GM19438 (cell line): ENCODE measurements at regions not wholly inside any gene's neighbourhood (a gene's known extent, or its start where the extent isn't known, plus 50 kb on each side); places are given as distances from the start of the nearest gene placed in this dataset.
"Not testable (repeated sequence)": the region's sequence is repeated elsewhere in the genome, so short reads cannot be mapped to it uniquely, and the experiment has no call there.

Experiments used
- ATAC-seq: cut with Tn5 transposase; IDR thresholded peaks from one replicate; pipeline ENCODE4 v1.9.1; 2021; ENCODE audit warnings: low read depth; ENCODE audit not compliant: unreplicated experiment

GRCh38 chr1:238787471-238787870 is 598.9 kb upstream of the CHRM3 start:
- ATAC-seq = no peak

GRCh38 chr1:238783633-238784032 is 602.7 kb upstream of the CHRM3 start:
- ATAC-seq = no peak

DNA sequence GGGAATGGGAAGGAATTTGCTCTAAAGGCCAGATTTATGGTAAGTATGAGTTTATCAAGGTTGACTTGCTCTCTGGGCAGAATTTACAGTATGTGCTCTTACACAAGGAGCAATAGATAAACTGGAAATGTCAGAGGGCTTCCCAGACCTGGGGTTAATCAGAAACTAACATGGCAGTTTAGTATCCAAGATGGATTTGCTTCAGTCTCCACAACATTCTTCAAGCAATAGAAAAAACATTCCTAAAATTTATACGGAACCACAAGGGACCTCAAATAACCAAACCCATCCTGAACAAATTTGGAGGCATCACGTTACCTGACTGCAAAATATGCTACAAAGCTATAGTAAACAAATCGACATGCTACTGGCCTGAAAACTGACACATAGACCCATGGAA is 606.7 kb upstream of the CHRM3 start:
- ATAC-seq = no peak

DNA sequence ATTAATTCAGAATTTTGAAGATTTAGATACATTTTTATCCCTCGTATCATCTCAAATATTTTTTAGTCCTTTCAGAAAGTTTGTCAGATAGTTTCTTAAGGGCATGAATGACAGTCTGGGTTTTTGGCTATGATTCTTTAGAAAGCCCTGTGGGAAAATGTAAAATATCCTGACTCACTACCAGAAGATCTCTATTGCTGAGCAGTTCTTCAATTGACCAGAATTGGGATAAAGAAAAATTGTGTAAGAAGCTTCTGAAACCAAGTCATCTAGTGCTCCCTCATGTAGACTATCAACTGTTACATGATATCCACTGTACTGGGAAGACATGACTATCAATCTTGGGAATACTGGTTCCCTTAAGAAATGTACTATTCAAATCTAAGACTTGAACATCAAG is 608.3 kb upstream of the CHRM3 start:
- ATAC-seq = no peak

DNA sequence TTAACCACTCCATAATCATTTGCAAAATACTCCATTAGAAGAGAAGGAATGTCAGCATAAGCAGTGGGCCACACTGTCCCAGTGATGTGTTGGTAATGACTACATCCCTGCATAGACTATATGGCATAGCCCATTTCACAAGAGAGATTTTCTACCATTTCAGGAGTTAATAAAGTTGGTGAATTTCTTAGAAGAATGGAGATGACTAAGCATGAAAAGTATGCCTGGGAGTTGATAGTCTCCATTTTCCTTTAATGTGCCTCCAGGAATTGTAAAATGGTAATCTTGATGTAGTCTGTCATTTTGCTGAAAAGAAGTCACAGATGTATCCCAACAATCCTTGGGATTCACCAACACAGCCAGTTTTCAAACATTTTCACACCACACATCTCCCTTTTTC is 608.8 kb upstream of the CHRM3 start:
- ATAC-seq = no peak

DNA sequence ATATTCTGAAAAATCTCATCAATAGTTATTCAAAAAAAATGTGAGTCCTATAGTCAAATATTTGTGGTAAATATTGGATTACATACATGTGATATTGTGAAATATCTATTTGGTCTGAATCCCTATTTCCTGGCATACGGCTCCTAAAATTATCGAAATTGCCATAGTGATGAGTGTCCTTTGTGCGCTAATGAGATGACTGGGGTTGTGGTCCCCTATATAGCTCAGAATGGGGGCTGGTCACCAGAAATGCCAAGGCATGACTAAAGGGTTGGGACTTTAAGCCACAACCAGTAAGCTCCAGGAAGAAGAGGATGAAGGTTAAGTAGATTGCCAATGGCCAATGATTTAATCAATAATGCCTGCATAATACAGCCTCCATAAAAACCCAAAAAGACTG is 610.2 kb upstream of the CHRM3 start:
- ATAC-seq = no peak

DNA sequence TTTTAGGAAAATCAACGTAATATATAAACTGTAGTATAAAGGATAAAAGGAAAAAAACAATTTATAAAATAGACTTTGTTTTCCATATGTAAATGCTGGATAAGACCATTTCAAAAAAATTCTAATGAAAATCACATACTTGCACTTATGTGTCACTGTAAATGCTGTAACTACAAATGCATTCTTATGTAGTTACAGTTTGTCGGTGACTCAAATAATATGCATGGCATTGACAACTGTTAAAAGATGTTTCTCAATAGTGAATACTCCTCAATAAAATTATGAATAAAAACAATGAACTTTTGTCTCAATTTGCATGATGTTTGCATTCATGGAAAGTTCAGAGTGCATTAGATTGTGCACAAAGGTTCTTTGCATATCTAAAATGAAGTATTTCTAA is 614.0 kb upstream of the CHRM3 start:
- ATAC-seq = no peak

DNA sequence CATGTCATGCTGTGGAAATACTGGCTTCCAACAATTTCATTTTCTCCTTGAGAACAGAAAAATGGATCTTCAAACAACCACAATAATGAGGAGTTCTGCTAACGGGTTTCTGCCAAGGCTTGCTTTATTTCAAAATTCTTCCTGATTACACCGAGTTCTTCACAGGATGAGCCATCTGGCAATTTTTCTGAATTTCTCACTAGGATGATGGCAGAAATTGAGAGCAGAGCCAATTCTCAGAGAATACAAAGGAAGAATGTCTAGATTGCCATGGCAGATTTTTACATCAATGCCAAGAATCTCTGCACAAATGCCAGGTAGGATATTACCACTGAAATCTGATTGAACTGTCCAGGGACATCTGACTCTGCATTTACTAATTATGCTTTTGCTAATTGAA is 619.0 kb upstream of the CHRM3 start:
- no peak for ATAC-seq

DNA sequence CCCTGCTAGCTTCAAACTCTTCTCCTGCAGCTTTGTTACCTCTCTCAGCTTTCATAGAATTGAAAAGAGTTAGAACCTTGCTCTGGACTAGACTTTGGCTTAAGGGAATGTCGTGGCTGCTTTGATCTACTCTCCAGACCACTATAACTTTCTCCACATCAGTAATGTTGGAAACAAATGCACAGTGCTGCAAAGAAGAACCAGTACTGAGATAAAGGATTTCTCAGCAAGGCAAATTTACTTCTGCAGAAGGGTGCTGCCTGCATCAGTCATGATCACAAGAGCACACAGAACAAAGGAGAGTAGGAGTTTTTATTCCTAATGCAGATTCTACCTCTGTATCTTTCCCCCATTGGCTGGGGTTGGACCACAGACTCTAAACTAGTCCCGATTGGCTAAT is 621.6 kb upstream of the CHRM3 start:
- no peak for ATAC-seq

DNA sequence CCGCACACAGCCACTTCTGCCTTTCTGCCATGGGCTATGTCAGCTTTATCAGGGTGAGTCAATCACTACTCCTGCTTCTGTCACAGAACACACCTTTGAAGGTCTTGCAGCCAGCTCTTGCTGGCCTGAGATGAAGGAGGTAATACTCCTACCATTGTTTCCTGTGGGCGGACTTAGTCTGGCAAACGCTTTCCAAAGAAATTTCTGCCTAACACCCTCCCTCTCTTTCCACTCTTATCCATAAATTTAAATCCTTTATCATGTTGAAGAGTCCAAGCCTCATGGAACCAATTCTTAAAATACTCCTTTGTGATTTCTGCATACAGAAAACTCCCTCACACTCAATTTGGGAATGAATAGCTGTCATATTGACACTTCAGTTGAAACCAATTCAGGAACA is 633.1 kb upstream of the CHRM3 start:
- no peak for ATAC-seq

- no peak for ATAC-seq
Observed at GRCh38 chr1:238752327-238752726, 634.0 kb upstream of the CHRM3 start.

DNA sequence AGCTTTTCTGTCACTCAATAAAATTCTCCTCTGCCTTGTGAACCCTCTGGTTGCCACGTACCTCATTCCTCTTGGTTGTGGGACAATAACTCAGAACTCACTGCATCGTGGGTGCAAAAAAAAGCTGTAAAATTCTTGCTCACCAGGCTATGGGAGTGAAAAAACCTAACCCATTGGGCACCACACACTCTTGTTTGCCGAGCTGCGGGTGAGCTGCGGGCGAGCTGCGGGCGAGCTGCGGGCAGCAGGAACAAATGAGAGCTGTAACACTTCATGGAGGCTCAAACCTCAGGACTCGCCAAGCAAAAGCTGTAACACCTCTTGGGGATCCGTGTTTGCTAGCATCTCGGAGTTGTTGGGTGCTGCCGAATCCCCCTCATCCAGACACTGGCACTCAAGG is 641.3 kb upstream of the CHRM3 start:
- ATAC-seq = no peak

- ATAC-seq = no peak
Observed at GRCh38 chr1:238738892-238739291, 647.5 kb upstream of the CHRM3 start.

- no peak for ATAC-seq
Observed at GRCh38 chr1:238727670-238728069, 658.7 kb upstream of the CHRM3 start.

DNA sequence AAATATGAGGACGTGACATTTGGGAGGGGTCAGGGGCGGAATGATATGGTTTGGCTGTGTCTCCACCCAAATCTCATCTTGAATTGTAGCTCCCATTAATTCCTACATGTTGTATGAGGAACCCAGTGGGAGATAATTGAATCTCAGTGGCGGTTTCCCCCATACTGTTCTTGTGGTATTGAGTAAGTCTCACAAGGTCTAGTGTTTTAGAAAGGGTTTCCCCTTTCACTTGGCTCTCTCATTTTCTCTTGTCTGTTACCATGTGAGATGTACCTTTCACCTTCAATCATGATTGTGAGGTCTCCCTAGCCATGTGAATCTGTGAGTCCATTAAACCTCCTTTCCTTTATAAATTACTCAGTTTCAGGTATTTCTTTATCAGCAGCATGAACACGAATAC is 663.6 kb upstream of the CHRM3 start:
- no peak for ATAC-seq

GRCh38 chr1:238710697-238711096 is 675.7 kb upstream of the CHRM3 start:
- no peak for ATAC-seq

GRCh38 chr1:238701024-238701423 is 685.3 kb upstream of the CHRM3 start:
- ATAC-seq = no peak

GRCh38 chr1:238690415-238690814 is 696.0 kb upstream of the CHRM3 start:
- no peak for ATAC-seq

- ATAC-seq = not testable (repeated sequence)
Observed at GRCh38 chr1:238684576-238684975, 701.8 kb upstream of the CHRM3 start.

DNA sequence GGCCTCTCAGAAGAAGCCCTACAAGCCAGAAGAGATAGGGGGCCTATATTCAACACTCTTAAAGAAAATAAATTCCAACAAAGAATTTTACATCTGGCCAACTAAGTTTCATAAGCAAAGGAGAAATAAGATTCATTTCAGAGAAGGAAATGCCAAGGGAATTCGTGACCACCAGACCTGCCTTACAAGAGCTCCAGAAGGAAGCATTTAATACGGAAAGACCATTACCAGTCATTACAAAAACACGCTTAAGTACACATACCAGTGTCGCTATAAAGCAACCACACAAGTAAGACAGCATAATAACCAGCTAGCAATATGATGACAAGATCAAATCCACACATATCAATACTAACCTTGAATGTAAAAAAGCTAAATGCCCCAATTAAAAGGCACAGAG is 704.9 kb upstream of the CHRM3 start:
- no peak for ATAC-seq

- no peak for ATAC-seq
Observed at GRCh38 chr1:238681021-238681420, 705.3 kb upstream of the CHRM3 start.

DNA sequence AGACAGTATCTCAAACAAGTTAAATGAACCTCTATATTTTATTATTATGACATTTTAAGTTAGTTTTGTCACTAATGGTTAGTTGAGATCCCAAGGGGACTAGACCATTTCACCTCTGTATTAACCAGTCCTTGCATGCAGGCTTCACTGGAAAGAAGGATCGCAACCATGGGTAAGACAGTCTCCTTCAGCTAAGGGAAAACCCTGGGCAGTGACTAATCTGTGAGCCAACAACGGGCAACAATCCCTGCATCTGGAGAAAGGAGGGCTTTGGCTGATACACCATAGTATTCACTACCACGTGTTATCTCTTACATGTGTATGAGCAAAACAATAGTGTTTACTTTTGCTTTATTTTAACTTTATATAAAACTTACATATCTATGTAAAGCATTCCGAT is 708.8 kb upstream of the CHRM3 start:
- no peak for ATAC-seq

DNA sequence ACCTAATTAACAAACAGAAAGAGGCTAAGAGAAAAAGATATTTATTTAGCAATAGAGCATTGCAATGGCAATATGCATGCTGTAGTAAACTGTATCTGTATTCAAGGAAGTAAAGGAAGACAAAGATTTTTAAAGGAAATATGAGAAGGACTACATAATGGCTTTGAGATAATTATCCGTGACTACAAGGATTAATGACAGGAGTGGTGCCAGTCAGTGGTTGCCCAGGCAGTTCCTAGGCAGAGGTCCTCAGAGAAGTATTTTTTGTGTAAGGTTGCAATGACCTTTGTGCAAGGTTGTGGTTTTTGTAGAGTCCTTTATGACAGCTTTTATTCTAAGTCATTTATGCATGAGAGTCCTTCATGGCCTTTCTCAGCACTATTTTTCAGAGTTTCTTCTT is 711.1 kb upstream of the CHRM3 start:
- ATAC-seq = no peak

GRCh38 chr1:238674316-238674715 is 712.1 kb upstream of the CHRM3 start:
- no peak for ATAC-seq
